SH-SY5Y (cell line): ENCODE measurements at regions not wholly inside any gene's neighbourhood (a gene's known extent, or its start where the extent isn't known, plus 50 kb on each side); places are given as distances from the start of the nearest gene placed in this dataset.

ENCODE experiments used
- GATA2 ChIP-seq: IDR thresholded peaks from 2 replicates; pipeline ENCODE4 v1.6.1; 2011; ENCODE audit warnings: mild to moderate bottlenecking, low read depth, low read length
- GATA3 ChIP-seq: IDR thresholded peaks from 2 replicates; pipeline ENCODE4 v1.6.1; 2011; ENCODE audit warnings: low read depth, mild to moderate bottlenecking, low read length, moderate library complexity

GRCh38 chr5:20229303-20230005 lies 241.5 kb upstream of the CDH18 start:
- no peak for TF ChIP-seq GATA3
- no peak for TF ChIP-seq GATA2

DNA sequence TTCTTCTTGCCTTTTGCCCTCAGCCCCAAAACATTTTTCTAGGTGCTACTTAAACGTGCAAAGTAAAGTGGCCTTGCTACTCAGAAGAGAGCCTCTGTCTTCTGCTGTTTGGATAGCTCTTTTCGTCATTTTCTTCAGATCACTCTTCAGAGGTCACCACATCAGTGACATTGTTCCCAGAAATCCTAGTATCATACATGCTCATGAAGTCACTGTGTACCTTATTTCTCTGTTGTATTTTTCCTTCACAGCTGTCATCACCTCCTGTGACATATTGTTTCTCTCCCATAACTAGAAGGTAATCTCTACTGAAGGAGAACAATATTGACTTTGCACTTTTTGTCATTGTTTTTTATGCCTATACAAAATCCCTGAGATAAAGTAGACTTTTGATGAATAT lies 237.0 kb upstream of the CDH18 start:
- TF ChIP-seq GATA3 (no peak), GATA2 (no peak)

DNA sequence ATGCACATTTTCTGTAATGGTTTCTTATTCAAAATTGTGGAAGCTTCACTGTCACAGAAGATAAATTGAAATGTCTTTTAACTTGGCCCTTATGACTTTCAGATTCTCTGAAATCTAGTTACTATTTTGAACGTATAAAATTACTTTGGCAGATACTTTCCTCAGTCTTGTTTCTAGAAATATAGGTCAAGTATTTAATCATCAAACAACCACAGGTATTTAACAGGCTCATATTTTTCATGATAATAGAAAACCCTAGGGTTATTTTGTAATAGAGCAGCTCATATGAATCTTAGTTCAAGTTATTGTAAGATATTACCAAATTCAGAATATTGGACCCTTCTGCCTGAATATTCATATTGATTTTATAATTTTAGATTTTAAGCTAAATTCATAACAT lies 236.0 kb upstream of the CDH18 start:
- TF ChIP-seq GATA3 = no peak
- TF ChIP-seq GATA2 = no peak

DNA sequence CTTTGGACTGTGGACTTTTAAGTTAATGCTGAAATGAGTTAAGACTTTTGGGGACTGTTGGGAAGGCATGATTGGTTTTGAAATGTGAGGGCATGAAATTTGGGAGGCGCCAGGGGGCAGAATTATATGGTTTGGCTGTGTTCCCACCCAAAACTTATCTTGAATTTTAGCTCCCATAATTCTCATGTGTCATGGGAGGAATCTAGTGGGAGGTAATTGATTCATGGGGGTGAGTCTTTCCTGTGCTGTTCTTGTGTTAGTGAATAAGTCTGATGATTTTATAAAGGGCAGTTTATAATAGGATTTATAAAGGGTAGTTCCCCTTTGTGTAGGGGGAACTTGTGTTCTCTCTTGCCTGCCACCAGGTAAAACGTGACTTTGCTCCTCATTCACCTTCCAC lies 235.5 kb upstream of the CDH18 start:
- TF ChIP-seq GATA3 = no peak
- no peak for TF ChIP-seq GATA2

DNA sequence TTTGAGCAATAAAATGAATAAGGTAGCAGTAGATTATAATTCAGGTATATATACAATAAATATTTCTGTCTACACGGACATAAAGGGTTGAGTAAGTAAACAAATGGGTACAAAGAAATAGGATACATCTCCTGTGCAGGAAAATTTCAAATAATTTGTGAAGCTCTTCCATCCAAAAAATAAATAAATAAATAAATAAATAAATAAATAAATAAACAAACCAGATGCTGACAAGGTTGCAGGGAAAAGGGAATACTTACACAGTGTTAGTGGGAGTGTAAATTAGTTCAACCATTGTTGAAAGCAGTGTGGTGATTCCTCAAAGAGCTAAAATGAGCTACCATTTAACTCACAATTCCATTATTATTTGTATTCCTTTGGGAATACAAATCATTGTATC lies 227.3 kb upstream of the CDH18 start:
- no peak for TF ChIP-seq GATA2
- no peak for TF ChIP-seq GATA3

- TF ChIP-seq GATA3 = no peak
- no peak for TF ChIP-seq GATA2
These were observed 225.8 kb upstream of the CDH18 start for GRCh38 chr5:20213803-20214202.

DNA sequence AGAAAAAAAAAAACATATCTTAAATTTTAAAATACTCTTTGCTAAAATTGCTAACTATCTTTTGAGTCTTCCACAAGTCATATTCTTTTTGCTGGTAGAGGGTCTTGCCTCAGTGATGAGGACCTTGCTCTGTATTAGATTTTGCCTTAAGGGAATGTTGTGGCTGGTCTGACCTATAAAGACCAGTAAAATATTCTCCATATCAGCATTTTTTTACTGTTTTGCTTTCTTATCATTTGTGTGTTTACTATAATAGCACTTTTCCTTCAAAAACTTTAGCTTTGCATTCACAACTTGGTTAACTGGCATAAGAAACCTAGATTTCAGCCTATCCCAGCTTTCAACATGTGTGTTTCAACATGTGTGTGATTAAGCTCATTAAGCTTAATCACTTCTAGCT lies 224.7 kb upstream of the CDH18 start:
- TF ChIP-seq GATA2 = no peak
- no peak for TF ChIP-seq GATA3

DNA sequence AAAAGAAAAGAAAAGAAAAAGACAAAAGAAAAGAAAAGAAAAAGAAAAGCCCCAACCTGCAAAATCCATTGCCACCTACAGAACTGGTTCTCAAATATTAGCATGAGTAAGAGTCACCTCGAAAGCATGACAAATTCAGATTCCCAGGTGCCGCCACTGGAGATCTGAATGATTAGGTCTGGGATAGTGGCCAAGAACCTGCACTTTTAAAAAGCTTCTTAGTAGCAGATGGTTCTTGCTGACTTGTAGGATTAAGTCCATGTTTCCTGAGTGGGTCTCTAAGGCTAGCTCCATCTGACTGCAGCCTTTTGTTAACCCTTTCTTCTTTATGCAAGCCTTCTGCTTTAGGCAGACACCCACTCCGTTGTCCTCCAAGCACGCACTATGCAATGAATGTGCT lies 178.5 kb upstream of the CDH18 start:
- TF ChIP-seq GATA2 (peak; percentile 30; the same call in 1 of the 2 replicates), GATA3 (no peak)

DNA sequence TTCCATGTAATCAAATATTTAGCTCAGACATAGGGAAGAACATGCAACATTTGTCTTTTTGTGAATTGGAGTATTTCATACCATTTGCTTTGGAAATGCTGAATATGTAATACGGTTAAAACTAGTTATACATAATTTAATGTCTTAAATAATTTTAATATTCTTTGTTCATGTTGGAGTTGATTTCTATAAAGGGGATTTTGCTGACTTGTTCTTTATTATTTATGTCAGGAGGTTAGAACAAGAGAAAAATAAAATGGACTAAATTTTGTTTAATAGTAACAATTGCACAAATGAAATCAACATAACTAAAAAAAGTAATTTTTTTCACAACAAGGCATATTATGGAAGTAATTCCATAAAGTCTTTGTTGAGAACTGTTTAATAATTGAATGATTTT lies 170.0 kb upstream of the CDH18 start:
- TF ChIP-seq GATA2 (no peak), GATA3 (no peak)

- TF ChIP-seq GATA2 = no peak
- TF ChIP-seq GATA3 = no peak
These were observed 169.1 kb upstream of the CDH18 start for GRCh38 chr5:20157089-20157488.

DNA sequence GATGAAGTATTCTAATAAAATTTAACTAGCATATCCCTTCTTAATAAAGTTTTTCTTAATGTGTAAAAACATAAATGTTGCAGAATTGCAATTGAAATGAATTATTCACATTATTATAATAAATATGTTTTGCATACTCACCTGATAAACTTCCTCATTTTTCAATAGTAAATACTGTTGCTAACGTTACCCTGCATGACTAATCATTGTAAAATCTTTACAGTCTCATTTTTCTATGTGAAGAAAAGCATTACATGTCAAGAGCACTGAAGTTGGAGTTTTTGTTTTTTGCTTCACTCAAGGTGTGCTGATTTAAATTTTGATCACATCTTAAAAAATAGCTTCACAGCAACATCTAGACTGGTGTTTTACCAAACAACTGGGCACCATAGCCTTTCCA lies 157.2 kb upstream of the CDH18 start:
- TF ChIP-seq GATA2 (no peak), GATA3 (no peak)

DNA sequence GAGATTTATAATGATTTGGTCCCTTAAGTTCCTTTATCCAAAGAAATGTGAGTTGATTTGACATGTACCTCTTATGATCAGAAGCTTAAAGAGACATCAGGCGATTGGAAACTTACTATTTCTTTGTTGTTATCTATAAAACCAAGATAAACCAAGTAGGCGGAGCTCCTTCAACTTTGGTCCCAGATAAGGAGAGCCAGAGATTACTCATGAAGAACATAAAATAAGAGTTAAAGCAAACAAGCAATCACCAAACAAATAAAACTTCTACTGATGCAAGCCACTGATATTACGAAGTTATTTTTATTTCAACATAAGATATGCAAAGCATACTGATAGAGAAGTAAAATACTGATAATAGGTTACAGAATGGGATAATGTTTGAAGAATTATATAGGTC lies 141.5 kb upstream of the CDH18 start:
- TF ChIP-seq GATA3 (no peak), GATA2 (no peak)

GRCh38 chr5:20128343-20128742 lies 140.3 kb upstream of the CDH18 start:
- TF ChIP-seq GATA2 = no peak
- no peak for TF ChIP-seq GATA3

DNA sequence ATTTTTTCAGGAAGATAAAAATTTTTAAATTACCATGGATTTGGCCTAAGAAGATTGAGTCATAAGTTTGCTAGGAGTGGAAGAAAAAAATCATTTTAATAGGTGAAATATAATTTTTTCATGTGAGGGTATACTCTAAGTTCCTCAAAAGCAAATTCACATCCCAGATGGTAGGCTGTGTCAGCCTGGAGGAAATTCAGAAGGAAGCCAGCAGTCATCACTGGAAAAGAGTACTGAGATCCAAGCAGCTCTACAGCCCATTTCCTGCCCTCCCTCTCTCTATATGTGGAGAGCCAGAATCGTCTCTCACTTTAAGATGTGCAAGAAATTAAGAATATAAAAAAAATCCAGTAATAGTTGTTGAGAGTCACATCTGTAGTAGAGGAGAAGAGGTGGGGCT lies 126.5 kb upstream of the CDH18 start:
- TF ChIP-seq GATA3 (no peak), GATA2 (no peak)

DNA sequence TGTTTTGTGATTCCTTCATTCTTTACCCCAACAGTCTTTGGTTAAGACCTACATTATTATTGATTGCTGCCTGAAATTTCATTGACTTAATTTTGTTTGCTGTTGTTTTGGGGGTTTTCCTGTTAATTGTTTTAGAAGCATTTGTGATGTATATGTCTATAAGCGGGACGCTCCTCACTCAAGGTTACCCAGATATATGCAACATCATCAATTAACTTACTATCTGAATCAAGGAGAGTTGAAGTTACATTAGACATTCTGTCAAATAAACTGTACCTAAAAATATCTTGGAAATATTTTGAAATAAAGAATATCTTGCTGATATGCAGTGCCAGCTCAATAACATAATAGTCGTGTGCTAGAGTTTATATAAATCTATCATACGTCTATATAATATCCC lies 125.9 kb upstream of the CDH18 start:
- TF ChIP-seq GATA2 (no peak), GATA3 (no peak)
